ENCODE measurements at regions not wholly inside any gene's neighbourhood (a gene's known extent, or its start where the extent isn't known, plus 50 kb on each side); places are given as distances from the start of the nearest gene placed in this dataset.

- no peaks in the 10 kb centered on the region; the same call in 1 of the 2 replicates for H3K23me2 ChIP-seq (ENCODE audit: low read depth, low read length)
- H2BK20ac ChIP-seq (ENCODE audit: low read length), result no peak overlapping the region
- no peaks in the 10 kb centered on the region for H3K79me1 ChIP-seq (ENCODE audit: low read depth, low read length)
- no peak overlapping the region for H2AK5ac ChIP-seq (ENCODE audit: low read depth, low read length)
- no peaks in the 10 kb centered on the region for H3K36me3 ChIP-seq (ENCODE audit: control insufficient read depth in 2 of 4, insufficient read depth in 4 of 4, low read length in 3 of 4)
- no peak overlapping the region for H4K91ac ChIP-seq (replicated peaks; ENCODE audit: insufficient read length, low read length)
- H2BK15ac ChIP-seq (ENCODE audit: low read length), result no peak overlapping the region
- H2BK12ac ChIP-seq (ENCODE audit: low read depth, low read length), result no peak overlapping the region
- DNase-seq (ENCODE audit: low read depth in 1 of 2, low spot score in 2 of 2) (no peak), FAIRE-seq (no peak)
- no peak overlapping the region for H4K5ac ChIP-seq (ENCODE audit: insufficient read length, low read depth, low read length)
- peak overlapping the region; percentile 92 for H3K23ac ChIP-seq (ENCODE audit: insufficient read length)
- H2AFZ ChIP-seq (ENCODE audit: low read length), result no peak overlapping the region
- H4K8ac ChIP-seq (ENCODE audit: extremely low read depth, insufficient read depth, low read length), result no peak overlapping the region
- CTCF ChIA-PET (ENCODE audit: partially characterized antibody), result no interaction called here
- H3K18ac ChIP-seq (ENCODE audit: extremely low read depth, low read length), result no peak overlapping the region
- H3K4me2 ChIP-seq (ENCODE audit: insufficient read depth in 1 of 2, low read depth in 2 of 2, low read length in 2 of 2), result no peak overlapping the region
- H3K4me1 ChIP-seq (replicated peaks in 1 of 4; ENCODE audit: control insufficient read depth in 3 of 4, insufficient read depth in 4 of 4, low read length in 3 of 4), result peaks cover 0 to 8% (median 4%) of the 10 kb centered on the region in 4 experiments; a peak in 4 of 7 replicates
- H3K56ac ChIP-seq (replicated peaks; ENCODE audit: insufficient read length, low read depth, low read length), result no peak overlapping the region
- H4K20me1 ChIP-seq (replicated peaks in 1 of 2; ENCODE audit: control insufficient read depth in 1 of 2, insufficient read depth in 2 of 2, low read length in 2 of 2), result no peaks in the 10 kb centered on the region
- H2BK5ac ChIP-seq (ENCODE audit: low read depth, low read length), result no peak overlapping the region
- WGBS, 2 experiments (ENCODE audit: extremely low coverage in 1 of 2, insufficient coverage in 1 of 2, insufficient read length in 1 of 2, insufficient replicate concordance in 2 of 2, low coverage in 1 of 2, low lambda C conversion rate in 2 of 2, missing lambda C conversion rate in 1 of 2), result 72% methylated on average over 3 of the region's 3 CpGs; no CpG with 5 or more reads in 1 of the 2 experiments
- no peak overlapping the region for H2BK120ac ChIP-seq (replicated peaks; ENCODE audit: low read depth, low read length)
- no peak overlapping the region for H3K9ac ChIP-seq (replicated peaks in 1 of 4; ENCODE audit: extremely low read depth in 1 of 4, low read depth in 3 of 4, low read length in 3 of 4)
- no peak overlapping the region for H3K27ac ChIP-seq (ENCODE audit: low read depth, low read length)
- H3K4me3 ChIP-seq (ENCODE audit: extremely low read depth in 1 of 4, insufficient read depth in 2 of 4, low read depth in 3 of 4, low read length in 4 of 4), result no peak overlapping the region
- TF ChIP-seq CHD1 (IDR thresholded peaks at IDR 0.05; ENCODE audit: low read depth, low read length) (no peak), CTBP2 (IDR thresholded peaks at IDR 0.05; ENCODE audit: borderline replicate concordance, insufficient read depth, insufficient read length, low read length) (no peak), TAF1 (IDR thresholded peaks at IDR 0.05; ENCODE audit: low read depth, low read length) (no peak), MAX (IDR thresholded peaks at IDR 0.05) (no peak), BRCA1 (IDR thresholded peaks at IDR 0.05; ENCODE audit: low read depth, low read length) (no peak), MAFK (IDR thresholded peaks at IDR 0.05; ENCODE audit: low read depth, low read length) (no peak), NANOG (IDR thresholded peaks at IDR 0.05; ENCODE audit: insufficient read depth, low read depth, low read length, poor library complexity, severe bottlenecking) (no peak), ASH2L (IDR thresholded peaks at IDR 0.05; ENCODE audit: low read length) (no peak), E2F6 (IDR thresholded peaks at IDR 0.05) (no peak), POU5F1 (IDR thresholded peaks at IDR 0.05; ENCODE audit: low read depth, low read length) (no peak), HDAC6 (IDR thresholded peaks at IDR 0.05; ENCODE audit: low read depth, low read length) (no peak), TAF7 (optimal IDR thresholded peaks at IDR 0.05; ENCODE audit: borderline replicate concordance, low read depth, low read length) (no peak), GTF2F1 (IDR thresholded peaks at IDR 0.05; ENCODE audit: borderline replicate concordance, low read depth, low read length) (no peak), POLR2A (IDR thresholded peaks at IDR 0.05; ENCODE audit: control extremely low read depth in 1 of 2, low read depth in 2 of 2, low read length in 2 of 2) (no peak)
- H3K79me2 ChIP-seq (ENCODE audit: control insufficient read depth in 1 of 2, insufficient read depth in 2 of 2, low read length in 2 of 2), result no peaks in the 10 kb centered on the region
- H3K9me3 ChIP-seq (ENCODE audit: insufficient read depth in 2 of 2, low read depth in 1 of 2, low read length in 1 of 2), result no peaks in the 10 kb centered on the region
- POLR2A ChIA-PET (ENCODE audit: partially characterized antibody), result interaction anchor here (1.3 kb wide), 1 partner anchor 11 kb away, joined by 3 read pairs; no protein-coding TSS in a partner anchor
- no peaks in the 10 kb centered on the region for H3K27me3 ChIP-seq (replicated peaks in 1 of 4; ENCODE audit: control insufficient read depth in 3 of 4, extremely low read depth in 1 of 4, insufficient read depth in 3 of 4, low read length in 3 of 4)
- no peak overlapping the region for H3K4ac ChIP-seq (replicated peaks; ENCODE audit: insufficient read length, low read depth, low read length)
- no peak overlapping the region for H3K14ac ChIP-seq (ENCODE audit: insufficient read length)
These were observed 76.7 kb upstream of the ELK3 start for GRCh38 chr12:96117460-96117859.
